GM12878 (cell line): ENCODE measurements at regions not wholly inside any gene's neighbourhood (a gene's known extent, or its start where the extent isn't known, plus 50 kb on each side); places are given as distances from the start of the nearest gene placed in this dataset.

Source experiments
- ATAC-seq: fragments of 200-7000 bp; cut with Tn5 transposase; 3 replicates; pipeline ENCODE4 v1.9.1; 2020; ENCODE audit warnings: mild to moderate bottlenecking, moderate library complexity
- BruUV-seq: library from RNA; stranded (reverse); fragments of 400-500 nt; replicated peaks from 2 replicates; lab custom pipeline; 2021; lab: Mats Ljungman, UMichigan
- CTCF ChIA-PET: fragments of 300-600 bp; sonication (Branson Sonifier 250); formaldehyde crosslinking; extraction: SDS; loops from one replicate; lab custom pipeline; 2021; ENCODE audit warnings: inconsistent platforms; lab: Yijun Ruan, JAX
- POLR2A ChIA-PET: fragments of 350-600 bp; formaldehyde crosslinking; extraction: SDS; loops from one replicate; lab custom pipeline; 2021; ENCODE audit warnings: inconsistent platforms; lab: Charles Lee
- RAD21 ChIA-PET: fragments of 300-600 bp; sonication (Branson Sonifier 250); formaldehyde crosslinking; loops from one replicate; lab custom pipeline; 2023; ENCODE audit warnings: antibody characterized with exemption; ENCODE audit not compliant: unreplicated experiment; lab: Charles Lee
- SMC1A ChIA-PET: fragments of 300-600 bp; sonication (Branson Sonifier 250); formaldehyde crosslinking; loops from one replicate; lab custom pipeline; 2023; ENCODE audit not compliant: unreplicated experiment, uncharacterized antibody; lab: Charles Lee
- DNase-seq: peaks from one replicate; pipeline ENCODE4 v3.0.0-alpha.2; 2011; ENCODE audit warnings: low read depth, low spot score
- FAIRE-seq: peaks from 3 replicates; lab custom pipeline; 2011; peaks lifted over from hg19 to GRCh38; lab: Jason Lieb, UNC
- H2AFZ ChIP-seq: 2 replicates; pipeline ENCODE4 v1.6.0; 2011; ENCODE audit warnings: low read depth, low read length, control low read depth; ENCODE audit not compliant: control insufficient read depth
- H3K27ac ChIP-seq: 2 replicates; pipeline ENCODE4 v1.5.1; 2011; ENCODE audit warnings: control low read depth; ENCODE audit not compliant: control insufficient read depth, insufficient read depth
- H3K27me3 ChIP-seq, 2 experiments: replicated peaks in 1 of 2; 2 replicates each; pipeline versions ENCODE4 v1.6.0 to v1.6.1; 2011; ENCODE audit warnings: low read length in 1 of 2; ENCODE audit not compliant: control insufficient read depth in 2 of 2, insufficient read depth in 2 of 2
- H3K36me3 ChIP-seq, 2 experiments: 2 replicates each; pipeline ENCODE4 v1.5.1; 2011; ENCODE audit warnings: low read length in 1 of 2; ENCODE audit not compliant: control insufficient read depth in 2 of 2, insufficient read depth in 2 of 2
- H3K4me1 ChIP-seq: 2 replicates; pipeline ENCODE4 v1.6.1; 2011; ENCODE audit warnings: mild to moderate bottlenecking, low read length, moderate library complexity, mixed read lengths; ENCODE audit not compliant: control insufficient read depth, insufficient read depth
- H3K4me2 ChIP-seq: 2 replicates; pipeline ENCODE4 v1.6.0; 2011; ENCODE audit warnings: control low read depth; ENCODE audit not compliant: control insufficient read depth, insufficient read depth
- H3K4me3 ChIP-seq: fragments of 200-600 bp; sonication (generic); 2 replicates; pipeline ENCODE4 v1.5.1; 2016
- H3K79me2 ChIP-seq: 2 replicates; pipeline ENCODE4 v1.6.0; 2011; ENCODE audit warnings: low read length; ENCODE audit not compliant: control insufficient read depth, insufficient read depth
- H3K9ac ChIP-seq: 2 replicates; pipeline ENCODE4 v1.8.0; 2011; ENCODE audit warnings: low read length, control low read depth, mixed read lengths; ENCODE audit not compliant: control insufficient read depth, insufficient read depth
- H3K9me3 ChIP-seq: replicated peaks from 3 replicates; pipeline ENCODE4 v1.5.1; 2011; ENCODE audit warnings: mild to moderate bottlenecking, low read length; ENCODE audit not compliant: control insufficient read depth, insufficient read depth
- H4K20me1 ChIP-seq: 2 replicates; pipeline ENCODE4 v1.6.0; 2011; ENCODE audit not compliant: control insufficient read depth, insufficient read depth
- DPF2 ChIP-seq: fragments of 450-650 bp; IDR thresholded peaks from 2 replicates; pipeline ENCODE4 v1.6.1; 2017; ENCODE audit warnings: mild to moderate bottlenecking
- JUND ChIP-seq: IDR thresholded peaks from 2 replicates; pipeline ENCODE4 v1.6.1; 2012; ENCODE audit warnings: low read depth, mild to moderate bottlenecking, low read length, improper control_type of control experiment, moderate library complexity
- KAT2A ChIP-seq: conservative IDR thresholded peaks from 2 replicates; pipeline ENCODE4 v1.6.1; 2011; ENCODE audit warnings: low read depth, low read length; ENCODE audit not compliant: control insufficient read depth
- MTA2 ChIP-seq: fragments of 450-650 bp; IDR thresholded peaks from 2 replicates; pipeline ENCODE4 v1.6.1; 2016; ENCODE audit warnings: low read depth, mild to moderate bottlenecking, moderate library complexity
- MXI1 ChIP-seq: fragments of 150-350 bp; IDR thresholded peaks from 2 replicates; pipeline ENCODE4 v1.6.1; 2011; ENCODE audit warnings: low read depth, mild to moderate bottlenecking, inconsistent platforms, low read length, improper control_type of control experiment
- NBN ChIP-seq: fragments of 450-650 bp; IDR thresholded peaks from 2 replicates; pipeline ENCODE4 v1.6.1; 2016
- POLR2A ChIP-seq: IDR thresholded peaks from 2 replicates; pipeline ENCODE4 v1.6.1; 2011; ENCODE audit warnings: low read depth, mild to moderate bottlenecking, low read length
- RB1 ChIP-seq: fragments of 450-650 bp; formaldehyde crosslinking; IDR thresholded peaks from 2 replicates; pipeline ENCODE4 v1.6.1; 2017; ENCODE audit warnings: mild to moderate bottlenecking, borderline replicate concordance
- SRF ChIP-seq, 2 experiments: IDR thresholded peaks; 2 replicates each; pipeline ENCODE4 v1.6.1; 2011; ENCODE audit warnings: low read depth in 2 of 2, low read length in 2 of 2, mild to moderate bottlenecking in 1 of 2, moderate library complexity in 1 of 2
- TAF1 ChIP-seq: IDR thresholded peaks from 2 replicates; pipeline ENCODE4 v1.6.1; 2011; ENCODE audit warnings: mild to moderate bottlenecking, low read depth, low read length, borderline replicate concordance
- WGBS: methylation state at CpG from one replicate; pipeline ENCODE4 v1.1.6; 2016; ENCODE audit warnings: low lambda C conversion rate; ENCODE audit not compliant: insufficient replicate concordance, insufficient coverage; ENCODE audit errors: missing lambda C conversion rate; 5-methylcytosine and 5-hydroxymethylcytosine counted together
- in situ Hi-C: fragments of 300-500 bp; cut with MboI; formaldehyde crosslinking; loops from 9 replicates; pipeline ENCODE4 v1.14.3; 2018; ENCODE audit warnings: mixed read lengths
- intact Hi-C: fragments of 100-400 bp; cut with micrococcal nuclease; formaldehyde crosslinking; loops from one replicate; pipeline ENCODE4 v1.14.2; 2022; ENCODE audit not compliant: unreplicated experiment
- TF ChIP-seq, protein P1 (sequence below): fragments of 450-650 bp; IDR thresholded peaks from 2 replicates; pipeline ENCODE4 v1.6.1; 2016; ENCODE audit warnings: mild to moderate bottlenecking

DNA sequence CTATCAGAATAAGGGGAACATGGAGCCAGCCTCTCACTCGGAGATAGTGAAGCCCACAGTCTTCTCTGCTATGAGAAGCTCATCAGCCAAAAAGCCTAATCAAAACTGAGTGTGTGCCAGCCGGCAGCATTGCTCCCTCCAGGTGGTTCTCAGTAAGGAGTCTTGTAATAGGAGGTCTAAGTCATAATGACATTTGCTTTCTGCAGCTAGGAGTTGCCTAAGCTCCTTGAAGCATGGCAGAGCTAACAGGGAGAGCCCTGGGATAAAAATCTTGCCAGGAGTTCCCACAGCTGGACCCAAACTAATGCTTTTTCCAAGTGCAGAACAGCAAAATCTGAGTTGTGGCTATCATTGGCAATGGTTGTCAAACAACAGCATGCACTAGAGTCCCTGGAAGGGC lies 245.2 kb downstream of the SPATA18 start (continued):
- no peak for TF ChIP-seq MXI1
- TF ChIP-seq, protein P1, sequence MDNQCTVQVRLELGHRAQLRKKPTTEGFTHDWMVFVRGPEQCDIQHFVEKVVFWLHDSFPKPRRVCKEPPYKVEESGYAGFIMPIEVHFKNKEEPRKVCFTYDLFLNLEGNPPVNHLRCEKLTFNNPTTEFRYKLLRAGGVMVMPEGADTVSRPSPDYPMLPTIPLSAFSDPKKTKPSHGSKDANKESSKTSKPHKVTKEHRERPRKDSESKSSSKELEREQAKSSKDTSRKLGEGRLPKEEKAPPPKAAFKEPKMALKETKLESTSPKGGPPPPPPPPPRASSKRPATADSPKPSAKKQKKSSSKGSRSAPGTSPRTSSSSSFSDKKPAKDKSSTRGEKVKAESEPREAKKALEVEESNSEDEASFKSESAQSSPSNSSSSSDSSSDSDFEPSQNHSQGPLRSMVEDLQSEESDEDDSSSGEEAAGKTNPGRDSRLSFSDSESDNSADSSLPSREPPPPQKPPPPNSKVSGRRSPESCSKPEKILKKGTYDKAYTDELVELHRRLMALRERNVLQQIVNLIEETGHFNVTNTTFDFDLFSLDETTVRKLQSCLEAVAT, result no peak

DNA sequence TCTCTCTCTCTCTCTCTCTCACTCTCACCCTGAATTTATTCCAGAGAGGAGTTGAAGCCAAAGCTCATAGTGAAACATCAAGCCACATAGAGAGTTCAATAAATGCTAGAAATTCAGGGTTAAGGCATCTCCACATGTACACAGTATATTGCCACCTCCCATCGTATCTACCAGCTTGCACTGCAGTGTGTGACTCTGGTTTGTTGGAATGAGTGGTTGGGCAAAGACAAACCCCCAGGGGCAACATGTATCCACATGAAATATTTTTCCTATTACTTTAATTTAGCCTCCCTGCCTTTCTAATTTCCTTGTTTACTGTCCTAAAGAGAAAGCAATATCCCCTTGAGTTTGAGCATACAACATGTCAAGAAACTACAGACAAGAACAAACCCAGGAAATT lies 247.3 kb downstream of the SPATA18 start:
- FAIRE-seq (no peak), ATAC-seq (no peak), DNase-seq (no peak)
- intact Hi-C loops, result no loop called here
- no TSS peak for BruUV-seq
- CTCF ChIA-PET, result no interaction called here
- no peak for TF ChIP-seq MTA2
- no peak for TF ChIP-seq RB1
- TF ChIP-seq KAT2A, result no peak
- no peak for TF ChIP-seq JUND
- TF ChIP-seq POLR2A, result no peak
- TF ChIP-seq SRF (IDR thresholded peaks at IDR 0.05; ENCODE audit: low read depth in 2 of 2, low read length in 2 of 2), result no peak
- TF ChIP-seq DPF2, result no peak
- no peak for TF ChIP-seq NBN
- no peak for TF ChIP-seq TAF1
- no peaks in the 10 kb centered on the region for H3K79me2 ChIP-seq
- in situ Hi-C loops, result no loop called here
- H3K9me3 ChIP-seq, result no peaks in the 10 kb centered on the region
- H3K9ac ChIP-seq, result no peak overlapping the region
- POLR2A ChIA-PET, result no interaction called here
- RAD21 ChIA-PET, result no interaction called here
- 0% methylated on average over 1 of the region's 1 CpG for WGBS
- H3K27me3 ChIP-seq, result no peaks in the 10 kb centered on the region
- SMC1A ChIA-PET, result no interaction called here
- H4K20me1 ChIP-seq, result no peaks in the 10 kb centered on the region
- H2AFZ ChIP-seq, result no peak overlapping the region
- no peak overlapping the region for H3K4me3 ChIP-seq
- H3K27ac ChIP-seq, result no peak overlapping the region
- H3K4me1 ChIP-seq, result no peaks in the 10 kb centered on the region
- H3K4me2 ChIP-seq, result no peak overlapping the region
- H3K36me3 ChIP-seq, result no peaks in the 10 kb centered on the region
